NCI-H187 (cell line): ENCODE measurements at regions not wholly inside any gene's neighbourhood (a gene's known extent, or its start where the extent isn't known, plus 50 kb on each side); places are given as distances from the start of the nearest gene placed in this dataset.

Experiments used
- DNase-seq, 2 experiments: peaks; one replicate each; lab custom pipeline; 2025; lab: John Stamatoyannopoulos, UW

GRCh38 chr17:34776456-34777443 is 184.5 kb downstream of the CCT6B start:
- no peak for DNase-seq

- DNase-seq, result no peak
Measured at GRCh38 chr17:34773036-34773435, 188.2 kb downstream of the CCT6B start.

GRCh38 chr17:34771891-34772290 is 189.4 kb downstream of the CCT6B start:
- no peak for DNase-seq

- DNase-seq, result no peak
Measured at GRCh38 chr17:34770586-34770985, 190.7 kb downstream of the CCT6B start.

GRCh38 chr17:34769899-34770298 is 190.5 kb downstream of the TMEM132E start:
- no peak for DNase-seq

- DNase-seq, result no peak
Measured at GRCh38 chr17:34769049-34769448, 189.7 kb downstream of the TMEM132E start.

GRCh38 chr17:34765291-34765690 is 185.9 kb downstream of the TMEM132E start:
- no peak for DNase-seq

DNA sequence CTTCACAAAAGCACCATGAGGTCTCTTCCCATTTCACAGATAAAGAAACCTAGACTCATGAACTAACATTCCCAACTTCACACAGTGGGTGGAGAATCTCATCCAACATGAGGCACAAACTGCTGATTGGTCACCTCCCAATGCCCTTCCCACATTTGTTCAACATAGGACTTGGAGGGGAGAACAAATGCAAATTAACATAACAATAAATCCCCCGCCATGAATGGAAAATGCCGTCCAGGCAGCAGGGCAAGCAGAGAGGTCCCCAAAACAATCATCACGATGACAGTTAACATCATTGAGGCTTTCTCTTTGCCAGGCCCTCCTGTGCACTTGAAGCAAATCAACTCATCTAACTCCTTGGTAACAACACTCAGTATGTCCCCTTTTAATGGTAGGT is 185.3 kb downstream of the TMEM132E start:
- DNase-seq, result no peak

DNA sequence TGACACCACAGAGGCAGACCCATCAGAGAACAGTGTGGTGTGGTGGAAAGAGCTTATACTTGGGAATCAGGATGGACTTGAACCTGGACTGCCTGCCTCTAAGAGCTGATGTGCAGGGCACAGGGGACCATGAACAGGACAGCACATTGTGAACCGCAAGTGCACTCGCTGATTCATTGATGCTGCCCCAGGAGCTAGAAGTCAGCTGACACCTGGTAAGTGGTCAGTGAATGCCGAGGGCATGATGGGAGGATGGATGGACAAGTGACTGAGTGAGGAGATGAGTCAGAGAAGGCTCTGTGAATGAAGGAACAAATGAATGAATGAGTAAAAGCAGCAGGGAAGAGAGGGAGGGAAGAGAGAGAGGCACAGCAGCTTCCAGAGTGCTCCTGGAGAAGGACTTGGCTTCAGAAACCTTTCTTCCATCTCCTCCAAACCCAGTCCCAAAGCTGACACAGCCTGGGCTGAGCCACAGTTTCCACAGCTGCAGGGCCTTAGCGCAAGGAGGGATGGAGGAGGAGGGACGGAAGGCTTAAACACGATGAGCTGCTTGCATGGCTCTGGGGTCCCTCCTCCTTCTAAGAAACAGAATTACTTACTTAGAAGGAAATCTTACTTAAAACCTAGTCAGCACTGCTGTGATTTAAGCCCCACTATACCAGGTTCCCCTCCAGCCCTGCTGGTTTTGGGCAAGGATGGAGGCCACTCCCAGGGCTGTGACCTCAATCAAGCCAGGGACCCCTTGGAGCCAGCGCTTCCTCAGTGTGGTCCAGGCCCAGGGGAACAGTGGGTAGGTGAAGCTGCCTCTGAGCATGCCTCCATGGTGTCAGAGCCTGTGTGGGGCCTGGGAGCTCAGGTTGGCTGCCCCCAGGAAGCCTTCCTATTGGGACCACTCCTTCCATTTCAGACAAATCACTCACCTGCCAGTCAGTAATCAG is 184.6 kb downstream of the TMEM132E start:
- DNase-seq, result no peak

GRCh38 chr17:34762078-34762477 is 182.7 kb downstream of the TMEM132E start:
- no peak for DNase-seq

DNA sequence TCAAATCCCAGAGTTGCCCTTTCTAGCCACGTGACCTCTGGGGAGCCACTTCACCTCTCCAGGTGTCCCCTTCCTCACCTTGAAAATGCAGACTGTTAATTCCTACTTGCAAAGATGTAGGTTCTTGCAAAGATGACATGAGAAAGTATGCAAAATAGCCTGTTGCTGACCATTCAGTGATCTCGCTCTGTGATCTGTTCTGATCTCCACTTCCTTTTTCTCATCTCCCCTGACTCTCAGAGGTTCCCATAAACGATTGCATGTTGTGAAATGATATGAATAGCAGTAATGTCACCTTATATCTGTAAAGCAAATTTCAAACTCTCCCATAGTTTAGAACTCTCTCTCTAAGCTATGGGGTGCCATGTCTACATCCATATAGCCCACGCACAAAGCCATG is 182.3 kb downstream of the TMEM132E start:
- no peak for DNase-seq

DNA sequence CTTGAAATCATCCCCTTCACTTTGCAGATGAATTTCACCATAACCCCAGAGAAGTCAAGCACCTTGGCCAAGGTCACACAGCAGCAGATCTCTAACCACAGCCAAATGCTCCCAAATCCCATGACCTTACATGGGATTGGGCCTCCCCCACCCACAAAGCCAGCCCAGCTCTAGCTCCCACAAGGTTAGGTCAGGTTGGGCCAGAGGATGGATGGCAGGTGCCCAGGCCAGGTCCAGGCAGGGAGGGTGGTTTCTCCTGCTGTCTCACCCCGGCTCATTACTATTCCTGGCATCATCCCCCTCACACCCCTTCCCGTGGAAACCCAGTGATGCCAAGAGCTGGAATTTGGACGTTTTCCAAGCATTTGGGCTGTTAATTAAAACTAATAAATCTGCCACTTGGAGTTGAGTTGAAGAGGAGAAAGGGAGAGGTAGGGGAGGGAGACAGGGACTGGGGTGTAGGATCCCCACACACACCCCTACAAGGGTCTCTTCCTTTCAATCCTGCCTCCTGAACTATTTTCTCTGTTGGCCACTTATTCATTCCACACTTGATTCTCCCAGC is 181.6 kb downstream of the TMEM132E start:
- no peak for DNase-seq

DNA sequence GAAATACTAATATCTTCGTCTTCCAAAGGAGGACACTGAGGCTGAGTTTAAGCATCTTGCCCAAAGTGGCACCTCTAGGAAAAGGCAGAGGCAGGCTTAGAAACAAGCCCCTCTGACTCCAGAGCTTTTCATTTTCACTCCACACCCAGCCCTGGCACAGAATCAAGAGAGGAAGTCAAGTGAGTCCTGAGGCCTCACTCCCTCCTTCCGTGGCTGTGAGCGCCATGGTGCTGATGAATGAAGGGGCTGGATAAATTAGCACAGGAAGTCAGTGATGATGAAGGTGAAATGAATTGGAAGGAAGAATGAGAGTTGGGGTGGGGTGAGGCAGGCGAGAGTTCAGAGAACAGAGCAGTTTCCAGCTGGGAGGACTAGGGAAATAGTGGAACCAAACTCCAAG is 179.3 kb downstream of the TMEM132E start:
- DNase-seq, result no peak

DNA sequence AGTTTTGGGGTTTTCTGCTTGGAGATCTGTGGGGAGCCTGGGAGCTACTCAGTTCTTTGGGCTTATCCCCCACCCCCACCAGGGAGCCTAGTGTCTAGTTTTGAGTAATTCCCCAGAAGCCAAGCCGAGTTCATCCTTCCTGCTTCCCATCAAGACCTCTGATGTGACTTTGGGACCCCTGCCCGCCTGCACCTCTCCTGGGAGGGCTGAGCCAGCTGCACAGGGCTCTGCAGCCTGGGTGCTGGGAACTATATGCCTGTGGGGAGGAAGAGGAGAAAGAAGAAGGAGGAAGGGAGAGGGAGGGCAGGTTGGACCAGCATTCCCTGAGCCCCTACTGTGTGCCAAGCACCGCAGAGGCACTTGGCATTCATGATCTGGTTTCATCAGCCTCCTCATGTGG is 178.9 kb downstream of the TMEM132E start:
- DNase-seq, result no peak

DNA sequence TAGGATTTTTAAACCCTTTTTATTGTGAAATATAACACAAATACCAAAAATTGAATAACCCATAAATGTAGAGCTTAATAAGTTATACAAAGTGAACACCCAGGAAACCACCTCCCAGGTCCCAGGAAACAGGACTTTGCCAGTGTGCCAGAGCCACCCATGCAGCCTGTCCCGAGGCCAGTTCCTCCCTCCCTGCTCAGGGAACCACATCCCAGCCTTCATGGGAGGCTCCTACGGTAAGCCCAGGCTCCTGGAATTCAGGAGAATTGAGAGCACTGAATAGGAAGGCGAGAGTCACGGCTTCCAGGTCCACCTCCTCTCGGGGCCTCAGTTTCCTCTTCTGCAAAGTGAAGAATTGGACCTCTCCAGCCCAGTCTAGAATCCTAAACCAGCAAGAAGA is 178.2 kb downstream of the TMEM132E start:
- no peak for DNase-seq

GRCh38 chr17:34757106-34757505 is 177.7 kb downstream of the TMEM132E start:
- DNase-seq, result no peak

DNA sequence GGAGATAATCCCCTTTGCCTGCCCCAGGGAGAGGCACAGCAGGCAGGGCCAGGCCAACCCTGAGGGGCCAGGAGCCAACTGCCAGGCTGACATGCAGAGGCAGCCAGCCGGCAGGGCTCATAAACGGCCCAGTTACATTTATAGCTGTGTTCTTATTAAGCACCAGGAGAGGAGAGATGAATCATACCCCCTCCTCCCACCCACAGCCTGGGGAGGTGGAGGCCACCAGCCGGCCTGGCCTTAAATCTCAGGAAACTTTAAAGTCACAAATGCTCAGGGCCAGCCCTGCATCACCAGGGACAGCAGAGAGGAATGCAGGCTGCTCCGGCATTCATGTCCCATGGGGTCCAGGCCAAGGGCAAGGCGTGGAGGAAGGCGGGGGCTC is 177.2 kb downstream of the TMEM132E start:
- no peak for DNase-seq

DNA sequence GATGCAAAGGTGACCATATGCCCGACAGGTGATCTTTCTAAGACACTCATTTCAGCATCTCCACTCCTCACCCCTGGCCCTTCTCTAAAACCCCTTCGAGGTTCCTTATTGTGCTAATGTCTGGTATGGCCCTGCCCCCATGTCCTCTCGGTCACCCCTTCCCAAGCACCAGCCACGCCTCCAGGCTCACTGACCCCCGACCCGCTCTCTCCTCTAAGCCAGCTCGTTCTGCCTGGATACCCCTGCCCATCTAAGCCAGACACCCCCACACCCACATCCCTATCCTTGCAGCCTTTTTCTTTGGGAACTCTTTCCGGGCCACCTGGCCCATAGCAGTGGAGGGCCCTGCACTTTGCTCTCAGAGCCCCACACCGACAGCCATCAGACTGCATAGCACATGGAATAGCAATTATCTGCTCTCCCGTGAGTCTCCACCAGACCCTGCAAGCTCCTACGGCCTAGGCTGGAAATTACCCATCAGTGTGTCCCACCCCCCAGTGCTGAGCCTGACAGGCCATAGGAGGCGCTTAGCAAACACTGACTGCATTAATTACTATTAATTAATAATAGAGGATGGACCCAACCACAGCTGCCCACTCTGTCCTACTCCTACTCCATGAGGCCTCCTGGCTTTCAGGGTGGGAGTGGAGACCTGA is 176.7 kb downstream of the TMEM132E start:
- DNase-seq, result no peak

DNA sequence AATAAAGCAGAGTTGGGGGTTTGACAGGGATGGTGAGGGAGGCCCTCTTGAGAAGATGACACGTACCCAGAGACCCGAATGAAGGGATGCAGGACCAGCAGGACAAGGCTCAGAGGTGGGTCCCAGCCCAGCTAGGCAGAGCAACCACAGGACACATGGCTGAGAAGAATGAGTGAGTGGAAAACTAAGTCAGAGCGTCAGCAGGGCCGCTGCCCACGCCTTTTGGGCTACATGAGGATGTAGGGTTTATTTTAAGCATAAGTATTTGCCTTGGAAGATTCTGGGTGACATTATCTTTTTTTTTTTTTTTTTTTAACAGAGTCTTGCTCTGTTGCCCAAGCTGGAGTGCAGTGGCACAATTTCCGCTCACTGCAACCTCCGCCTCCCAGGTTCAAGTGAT is 176.0 kb downstream of the TMEM132E start:
- no peak for DNase-seq

DNA sequence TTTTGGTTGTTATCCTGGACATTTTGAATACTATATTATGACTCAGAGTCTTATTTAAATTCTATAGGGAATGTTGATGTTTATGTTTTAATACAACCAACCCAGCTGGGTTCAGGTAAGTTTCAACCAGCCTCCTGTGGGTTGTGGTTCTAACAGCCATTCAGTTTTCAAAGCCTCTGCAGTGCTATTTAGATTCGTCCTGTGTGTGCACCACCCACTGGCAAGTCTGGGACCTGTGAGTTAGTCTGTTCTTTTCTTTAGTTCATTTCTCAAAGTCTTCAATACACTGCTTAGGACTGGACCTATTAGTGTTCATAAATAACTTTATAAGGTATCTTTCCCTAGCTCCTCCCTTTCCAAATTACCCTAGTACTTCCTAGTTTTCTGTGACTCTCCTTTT is 170.6 kb downstream of the TMEM132E start:
- DNase-seq, result no peak

DNA sequence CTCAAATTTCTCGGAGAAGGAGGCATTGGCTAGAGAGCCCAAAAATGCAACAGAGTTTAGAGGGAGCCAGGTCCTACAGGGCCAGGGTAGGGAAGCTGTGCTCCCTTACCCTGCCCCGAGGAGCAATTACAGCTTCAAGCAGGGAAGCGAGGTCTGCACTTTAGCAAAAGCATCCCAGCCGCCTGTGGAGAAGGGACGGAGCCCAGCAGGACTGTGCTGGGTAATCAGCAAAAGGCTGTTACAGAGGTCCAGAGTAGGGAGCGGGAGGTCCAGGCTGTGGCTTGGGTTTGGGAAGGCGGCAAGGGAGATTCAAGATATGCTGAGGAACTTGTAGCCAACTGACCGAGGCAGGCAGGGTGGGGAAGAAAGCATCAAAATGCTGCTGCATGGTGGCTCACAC is 162.6 kb downstream of the TMEM132E start:
- DNase-seq, result no peak
